Breast epithelium (tissue), 3 donors: ENCODE measurements at regions not wholly inside any gene's neighbourhood (a gene's known extent, or its start where the extent isn't known, plus 50 kb on each side); places are given as distances from the start of the nearest gene placed in this dataset.

Experiments
- POLR2A ChIP-seq: fragments of 450-650 bp; IDR thresholded peaks from one replicate; pipeline ENCODE4 v1.6.1; 2016; ENCODE audit warnings: antibody characterized with exemption, mild to moderate bottlenecking, moderate library complexity
- TF ChIP-seq, protein P1 (sequence below), 3 donors: fragments of 450-650 bp; IDR thresholded peaks; one replicate each; pipeline ENCODE4 v1.5.1; 2016 to 2017; ENCODE audit warnings: antibody characterized with exemption in 3 of 3, mild to moderate bottlenecking in 3 of 3, moderate library complexity in 3 of 3

DNA sequence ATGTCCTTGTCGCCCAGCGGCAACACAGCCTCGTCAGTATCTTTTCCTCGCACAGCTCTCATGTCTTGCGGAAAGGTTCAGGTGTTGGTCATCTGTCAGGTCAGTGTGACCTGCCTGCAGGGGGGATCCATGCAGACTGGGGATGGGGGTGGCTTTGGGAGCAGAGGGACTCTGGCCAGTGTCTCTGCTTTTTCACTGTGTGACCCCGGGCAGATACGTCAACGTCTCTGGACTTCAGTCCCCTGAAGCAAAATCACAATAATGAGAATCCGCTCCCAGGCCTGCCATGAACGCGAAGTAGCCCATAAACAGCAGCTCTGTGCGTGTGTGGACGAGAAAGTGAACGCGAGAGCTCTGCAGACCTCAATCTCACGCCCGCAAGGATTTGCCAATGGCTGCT, 75.7 kb upstream of the FCN1 start:
- TF ChIP-seq POLR2A, result no peak
- TF ChIP-seq, protein P1, sequence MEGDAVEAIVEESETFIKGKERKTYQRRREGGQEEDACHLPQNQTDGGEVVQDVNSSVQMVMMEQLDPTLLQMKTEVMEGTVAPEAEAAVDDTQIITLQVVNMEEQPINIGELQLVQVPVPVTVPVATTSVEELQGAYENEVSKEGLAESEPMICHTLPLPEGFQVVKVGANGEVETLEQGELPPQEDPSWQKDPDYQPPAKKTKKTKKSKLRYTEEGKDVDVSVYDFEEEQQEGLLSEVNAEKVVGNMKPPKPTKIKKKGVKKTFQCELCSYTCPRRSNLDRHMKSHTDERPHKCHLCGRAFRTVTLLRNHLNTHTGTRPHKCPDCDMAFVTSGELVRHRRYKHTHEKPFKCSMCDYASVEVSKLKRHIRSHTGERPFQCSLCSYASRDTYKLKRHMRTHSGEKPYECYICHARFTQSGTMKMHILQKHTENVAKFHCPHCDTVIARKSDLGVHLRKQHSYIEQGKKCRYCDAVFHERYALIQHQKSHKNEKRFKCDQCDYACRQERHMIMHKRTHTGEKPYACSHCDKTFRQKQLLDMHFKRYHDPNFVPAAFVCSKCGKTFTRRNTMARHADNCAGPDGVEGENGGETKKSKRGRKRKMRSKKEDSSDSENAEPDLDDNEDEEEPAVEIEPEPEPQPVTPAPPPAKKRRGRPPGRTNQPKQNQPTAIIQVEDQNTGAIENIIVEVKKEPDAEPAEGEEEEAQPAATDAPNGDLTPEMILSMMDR (IDR thresholded peaks at IDR 0.05), result no peak
